Activated naive CD4-positive, alpha-beta T cell treated with Interleukin-2 at 50 U/mL for 16 hours (primary cell): ENCODE measurements at regions not wholly inside any gene's neighbourhood (a gene's known extent, or its start where the extent isn't known, plus 50 kb on each side); places are given as distances from the start of the nearest gene placed in this dataset.
A peak's percentile ranks its signal among the peaks of the same experiment; 100 is the strongest.

ENCODE experiments used
- DNase-seq: peaks from one replicate; pipeline ENCODE4 v3.0.0-alpha.2; 2020

GRCh38 chr20:4427940-4428586 lies 179.0 kb upstream of the ADRA1D start:
- no peak for DNase-seq

GRCh38 chr20:4418141-4418540 lies 169.1 kb upstream of the ADRA1D start:
- no peak for DNase-seq

DNA sequence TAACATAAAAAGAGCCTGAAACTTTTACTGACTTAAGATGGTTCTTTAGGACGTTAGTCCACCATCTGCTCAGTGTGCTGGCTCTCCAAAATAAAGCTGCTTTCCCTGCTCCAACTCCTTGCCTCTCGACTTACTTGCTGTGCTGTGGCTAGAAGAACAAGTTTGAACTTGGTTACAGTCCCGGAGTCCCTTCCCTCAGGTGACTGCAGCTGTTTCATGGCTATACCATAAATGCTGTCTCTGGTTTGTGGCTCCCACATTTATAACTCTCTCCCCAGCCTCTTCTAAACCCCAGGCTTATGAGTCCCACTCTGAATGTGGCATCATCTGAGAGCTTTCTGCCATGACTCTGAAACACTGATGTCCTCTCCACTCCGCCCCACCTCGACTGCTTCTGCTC lies 166.2 kb upstream of the ADRA1D start:
- DNase-seq, result no peak

DNA sequence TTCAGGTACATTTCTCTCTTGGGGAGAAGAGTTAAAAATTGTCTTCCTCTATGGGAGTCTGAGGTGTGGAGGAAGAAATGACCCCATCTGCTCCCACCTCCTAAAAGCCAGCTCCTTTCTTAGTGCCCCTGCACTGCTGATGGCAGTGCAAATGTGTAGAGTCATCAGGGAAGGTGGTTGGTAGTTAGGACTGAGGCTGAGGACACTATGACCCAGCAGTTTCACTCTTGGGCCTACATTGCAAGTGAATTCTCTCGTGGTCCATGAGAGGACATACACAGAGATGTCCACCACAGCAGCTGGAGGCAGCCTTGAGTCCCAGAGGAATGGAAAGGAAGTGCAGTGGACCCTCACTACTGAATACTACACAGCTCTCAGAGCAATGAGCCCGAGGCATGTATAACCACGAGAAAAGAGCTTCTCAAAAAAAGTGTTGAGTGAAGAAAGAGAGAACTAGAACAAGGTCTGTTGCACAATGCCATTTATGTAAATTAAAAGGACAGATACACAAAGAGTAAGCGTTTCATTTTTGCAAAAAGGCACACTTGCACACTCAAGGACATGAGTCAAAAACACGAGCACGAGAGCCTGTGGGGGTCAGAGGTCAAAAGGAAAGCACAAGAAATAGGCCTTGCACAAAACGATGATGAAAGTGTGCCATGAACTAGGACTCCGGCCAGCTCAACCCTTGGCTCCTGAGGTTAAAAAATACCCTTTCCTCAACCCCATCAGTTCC lies 164.4 kb upstream of the ADRA1D start:
- no peak for DNase-seq

DNA sequence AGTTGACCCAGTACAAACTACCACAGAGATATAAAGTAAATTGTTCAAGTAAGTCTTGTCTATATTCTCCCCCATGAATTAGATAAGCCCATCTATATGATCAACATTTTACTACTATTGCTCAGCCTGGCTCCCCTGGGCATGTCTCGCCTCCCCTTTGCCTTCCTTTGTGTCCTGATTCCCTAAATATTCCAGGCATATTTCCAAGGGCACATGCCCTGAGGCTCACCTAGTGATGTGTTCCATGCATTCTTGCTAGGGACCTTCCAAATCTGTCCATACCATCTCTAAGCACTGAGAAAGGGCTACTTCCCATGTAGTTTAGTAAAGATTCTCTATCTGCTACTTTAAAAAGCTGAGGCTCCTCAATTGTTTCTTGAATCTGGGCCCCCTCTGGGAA lies 163.1 kb upstream of the ADRA1D start:
- no peak for DNase-seq

DNA sequence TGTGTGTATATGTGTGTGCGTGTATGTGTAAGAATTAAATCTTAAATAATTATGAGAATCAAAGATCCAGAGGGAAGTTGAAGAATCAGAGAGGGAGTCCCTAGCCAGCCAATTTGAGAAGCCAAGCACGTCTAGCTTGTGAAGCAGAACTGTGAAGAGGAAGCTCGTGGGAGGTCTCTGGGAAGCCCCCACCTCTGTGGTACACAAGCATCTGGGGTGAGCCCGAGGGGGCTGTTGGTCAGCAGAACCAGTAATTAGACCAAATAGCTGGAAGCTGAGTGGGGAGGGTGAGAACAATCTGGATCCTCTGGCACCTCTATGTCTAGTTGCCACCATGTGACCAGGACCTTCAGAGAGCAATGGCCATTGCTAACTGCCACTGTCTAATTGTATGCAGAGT lies 162.7 kb upstream of the ADRA1D start:
- DNase-seq, result no peak

GRCh38 chr20:4406627-4407026 lies 157.5 kb upstream of the ADRA1D start:
- DNase-seq, result no peak

- no peak for DNase-seq
These were observed 152.5 kb upstream of the ADRA1D start for GRCh38 chr20:4401601-4402000.

DNA sequence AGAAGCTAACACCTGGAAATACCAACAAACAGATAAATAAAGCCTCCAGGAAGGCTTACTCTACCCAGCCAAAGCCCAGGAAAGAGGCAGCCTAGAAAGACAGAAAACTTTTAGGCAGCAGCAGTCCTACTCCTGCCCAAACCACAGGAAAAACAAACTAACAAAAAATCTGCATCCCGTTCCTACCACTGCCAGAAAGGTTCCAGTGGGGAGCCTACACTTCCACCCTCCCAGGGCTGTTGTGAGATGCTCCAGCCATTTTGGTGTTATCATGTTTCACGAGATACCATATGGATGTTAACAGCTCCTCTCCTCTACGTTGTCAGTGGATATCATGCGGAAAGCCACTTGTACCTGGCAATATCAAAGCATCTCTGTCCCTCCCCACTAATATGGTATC lies 135.9 kb upstream of the ADRA1D start:
- no peak for DNase-seq

- DNase-seq, result no peak
These were observed 134.9 kb upstream of the ADRA1D start for GRCh38 chr20:4383961-4384360.

DNA sequence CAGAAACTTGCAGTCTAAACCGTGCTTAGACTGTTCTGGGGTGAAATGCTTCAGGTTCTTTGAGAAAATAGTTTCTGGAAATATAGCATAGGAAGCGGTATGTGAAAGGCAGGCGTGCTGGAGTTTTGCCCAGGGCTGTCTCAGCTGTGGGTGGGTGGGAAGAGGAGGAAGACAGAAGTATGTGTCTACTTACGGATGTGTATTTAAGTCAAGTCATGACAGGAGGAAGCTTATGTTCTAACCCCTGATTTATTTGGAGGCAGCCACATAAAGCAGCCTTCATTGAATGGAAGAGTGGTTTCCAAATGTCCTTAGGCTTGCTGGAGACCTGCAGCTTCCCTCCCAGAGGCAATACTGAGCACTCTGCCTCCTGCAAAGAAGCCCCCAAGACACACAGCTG lies 126.8 kb upstream of the ADRA1D start:
- DNase-seq, result no peak

GRCh38 chr20:4373454-4373853 lies 124.4 kb upstream of the ADRA1D start:
- no peak for DNase-seq

DNA sequence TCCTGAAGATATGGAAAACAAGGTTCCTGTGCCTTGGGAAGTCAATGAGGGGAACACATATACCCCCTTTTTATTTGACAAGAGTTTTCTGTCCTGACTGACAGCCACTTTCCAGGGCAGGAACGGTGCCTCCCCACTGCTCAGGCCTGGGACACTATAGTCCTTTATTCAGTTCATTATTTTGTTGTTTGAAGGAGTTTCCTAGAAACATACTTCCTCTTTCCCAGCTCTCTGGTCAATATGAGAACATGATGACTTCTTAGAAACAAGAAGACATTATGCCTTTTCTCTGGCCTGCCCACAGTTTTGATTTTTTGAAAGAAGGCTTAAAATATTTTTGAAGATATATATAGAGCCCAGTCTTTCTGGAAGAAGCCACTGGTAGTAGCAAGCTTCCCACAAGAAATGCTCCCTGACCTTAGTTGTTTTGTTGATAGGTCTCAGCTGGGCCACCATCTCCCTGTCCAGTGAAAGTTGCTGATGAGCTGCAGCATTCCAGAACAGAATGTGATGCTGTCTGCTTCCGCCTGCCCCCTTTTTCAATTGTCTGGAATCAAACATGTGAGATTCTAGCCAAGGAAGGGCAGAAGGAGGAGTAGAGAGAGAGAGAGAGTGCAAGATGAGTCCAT lies 122.7 kb upstream of the ADRA1D start:
- no peak for DNase-seq

GRCh38 chr20:4370851-4371250 lies 121.8 kb upstream of the ADRA1D start:
- no peak for DNase-seq

DNA sequence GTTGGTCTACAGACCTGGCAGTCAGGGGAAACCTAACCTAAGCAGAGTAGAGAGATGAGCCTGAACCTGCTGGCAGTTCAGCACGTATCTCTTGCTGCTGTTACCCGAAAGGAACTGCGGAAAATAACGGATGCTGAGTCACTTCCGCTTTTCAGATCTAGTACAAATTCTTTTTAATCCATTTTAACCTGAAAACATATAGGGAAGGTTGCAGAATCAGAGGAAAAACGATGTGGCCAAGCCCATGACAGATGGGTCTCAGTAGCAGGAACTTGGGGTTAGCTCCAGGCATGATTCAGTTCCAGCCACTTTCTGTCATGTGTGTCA lies 120.7 kb upstream of the ADRA1D start:
- DNase-seq, result peak; percentile 9

DNA sequence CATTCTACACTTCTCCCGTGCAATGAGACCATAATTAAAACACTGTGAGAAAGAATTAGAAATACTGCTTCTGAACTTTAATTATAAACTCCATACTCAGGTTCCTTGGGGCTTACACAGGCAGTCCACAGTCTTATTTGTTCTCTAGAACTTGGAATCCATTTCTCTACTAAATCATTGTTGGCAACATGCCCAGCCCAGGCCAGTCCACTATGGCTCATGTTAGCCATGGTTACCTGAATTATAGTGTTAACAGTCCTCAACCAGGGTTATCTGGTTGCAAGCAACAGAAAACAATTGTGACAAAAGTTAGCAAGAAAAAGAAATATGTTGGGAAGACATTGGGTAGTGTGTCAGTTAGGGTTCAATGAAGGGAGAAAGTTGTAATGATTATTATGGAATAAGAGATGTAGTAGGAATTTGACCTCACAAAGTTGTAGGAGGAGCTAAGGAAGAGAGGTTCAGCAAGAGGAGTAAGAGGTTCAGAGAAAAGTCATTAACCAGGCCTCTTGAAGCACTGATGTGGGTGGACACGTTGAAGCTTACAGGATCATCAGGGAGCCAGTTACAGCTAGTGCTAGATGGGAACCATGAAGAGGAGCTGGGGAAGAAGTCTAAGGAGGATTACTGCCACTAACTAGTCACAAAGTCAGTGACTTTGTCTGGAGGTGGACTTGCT lies 120.2 kb upstream of the ADRA1D start:
- DNase-seq, result no peak

- DNase-seq, result no peak
These were observed 117.0 kb upstream of the ADRA1D start for GRCh38 chr20:4366076-4366475.

- DNase-seq, result no peak
These were observed 109.5 kb upstream of the ADRA1D start for GRCh38 chr20:4358552-4358951.

DNA sequence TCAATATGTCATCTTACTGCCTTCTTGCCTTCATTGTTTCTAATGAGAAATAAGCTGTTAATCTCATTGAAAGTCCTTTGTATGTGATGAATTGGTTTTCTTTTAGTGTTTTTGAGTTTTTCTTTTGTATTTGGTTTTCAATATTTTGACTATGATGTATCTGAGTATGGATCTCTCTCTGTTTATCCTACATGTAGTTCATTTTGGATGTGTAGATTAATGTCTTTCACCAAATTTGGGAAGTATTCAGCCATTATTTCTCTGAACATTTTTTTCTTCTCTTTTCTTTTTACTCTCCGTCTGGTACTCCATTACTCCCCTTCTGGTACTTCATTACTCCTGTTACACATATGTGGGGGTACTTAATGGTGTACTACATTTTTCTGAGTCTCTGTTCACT lies 103.3 kb upstream of the ADRA1D start:
- DNase-seq, result no peak

DNA sequence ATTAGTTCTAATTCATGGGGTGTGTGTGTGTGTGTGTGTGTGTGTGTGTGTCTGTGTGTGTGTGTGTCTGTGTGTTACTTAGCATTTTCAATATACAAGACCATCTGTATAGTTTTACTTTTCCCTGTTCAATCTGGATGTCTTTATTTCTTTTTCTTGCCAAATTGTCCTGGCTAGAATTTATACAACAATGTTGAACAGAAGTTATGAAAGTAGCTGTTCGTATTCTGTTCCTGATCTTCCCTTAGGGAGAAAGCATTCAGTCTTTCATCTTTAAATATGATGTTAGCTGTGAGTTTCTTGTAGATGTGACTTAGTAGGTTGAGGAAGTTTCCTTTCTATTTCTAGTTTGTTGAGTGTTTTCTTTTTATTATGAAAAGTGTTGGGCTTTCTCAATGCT lies 101.0 kb upstream of the ADRA1D start:
- DNase-seq, result no peak

DNA sequence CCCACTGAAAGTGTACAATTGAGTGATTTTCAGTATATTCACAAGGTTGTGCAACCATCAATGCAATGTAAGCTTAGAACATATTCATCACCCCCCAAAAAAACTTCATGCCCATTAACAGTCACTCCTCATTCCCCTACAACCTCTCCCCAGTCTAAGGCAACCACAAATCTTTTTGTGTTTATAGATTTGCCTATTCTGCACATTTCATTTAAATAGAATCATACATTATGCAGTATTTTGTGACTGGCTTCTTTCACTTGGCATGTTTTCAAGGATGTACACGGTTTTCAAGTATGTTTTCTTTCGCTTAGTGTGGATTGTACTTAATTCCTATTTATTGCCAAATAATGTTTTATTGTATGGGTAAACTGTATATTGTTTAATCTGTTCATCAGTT lies 95.6 kb upstream of the ADRA1D start:
- no peak for DNase-seq

DNA sequence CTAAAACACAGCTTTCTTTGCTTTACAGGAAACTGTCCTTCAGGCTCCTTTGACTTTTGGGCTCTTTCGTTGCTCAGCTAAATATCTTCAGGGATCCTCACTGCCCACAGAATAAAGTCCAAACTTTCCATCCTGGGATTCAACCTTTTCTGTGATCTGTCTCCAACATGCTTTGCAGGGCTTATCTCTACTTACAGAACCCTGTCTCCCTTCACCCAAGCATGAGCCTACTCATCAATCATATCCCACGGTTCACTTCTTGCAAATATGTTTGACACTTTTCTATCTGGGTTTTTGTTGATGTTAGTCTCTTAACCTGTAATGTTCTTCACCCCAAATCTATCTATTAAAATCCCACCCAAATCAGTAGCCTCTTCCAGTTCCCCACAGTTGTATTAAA lies 93.5 kb upstream of the ADRA1D start:
- no peak for DNase-seq

DNA sequence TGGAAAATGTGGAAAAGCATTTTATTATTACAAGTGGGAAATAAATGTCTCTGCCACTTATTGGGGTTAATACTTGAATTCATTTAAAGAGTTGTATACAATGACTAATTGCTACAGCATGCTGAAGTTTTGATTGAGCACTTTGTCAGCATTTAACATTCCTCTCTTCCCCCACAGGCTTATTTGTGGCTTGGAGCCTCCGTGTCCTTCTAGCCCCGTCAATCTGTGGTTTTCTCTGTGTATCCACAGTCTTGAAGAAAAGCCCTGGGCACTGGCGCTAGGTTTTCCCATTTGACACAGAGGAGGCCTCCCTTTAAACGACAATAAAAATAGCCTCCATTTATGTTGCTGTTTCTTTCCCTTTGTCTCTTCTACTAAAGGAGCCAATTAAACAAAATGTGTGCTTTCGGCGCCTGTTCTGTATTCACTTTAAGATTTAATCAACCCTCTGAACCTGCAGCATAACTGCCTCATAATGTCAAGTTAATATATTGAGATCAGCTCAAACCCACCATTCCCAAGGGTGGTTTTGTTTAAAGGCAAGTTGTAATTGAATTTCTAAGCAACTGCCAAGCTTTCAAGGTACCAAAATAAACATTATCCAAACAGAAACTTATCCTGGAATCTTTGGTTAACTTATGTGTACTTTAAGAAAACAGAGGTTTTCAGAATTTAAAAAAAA lies 92.9 kb upstream of the ADRA1D start:
- DNase-seq, result no peak

DNA sequence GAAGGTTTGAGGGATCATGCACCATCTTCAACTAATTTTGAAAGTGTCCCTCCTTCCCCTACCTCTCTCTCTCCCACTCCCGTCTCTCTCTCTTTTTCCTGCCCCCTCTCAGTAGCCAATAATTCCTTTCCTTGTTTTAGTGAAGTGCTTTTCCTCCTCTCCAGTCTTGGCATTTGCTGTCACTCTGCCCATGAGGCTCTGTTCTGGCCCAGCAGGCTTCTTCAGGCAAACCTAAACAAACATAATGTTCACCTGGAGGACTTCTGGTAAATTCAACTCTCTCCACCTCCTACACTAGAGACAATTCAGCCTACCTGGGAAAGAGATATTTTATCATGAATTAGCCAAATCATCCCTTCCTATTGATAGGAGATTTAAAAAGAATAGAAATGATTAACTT lies 86.6 kb upstream of the ADRA1D start:
- no peak for DNase-seq
